Kidney epithelial cell (primary cell): ENCODE measurements at regions not wholly inside any gene's neighbourhood (a gene's known extent, or its start where the extent isn't known, plus 50 kb on each side); places are given as distances from the start of the nearest gene placed in this dataset.
A peak's percentile ranks its signal among the peaks of the same experiment; 100 is the strongest.

Experiments
- DNase-seq: peaks from one replicate; pipeline ENCODE4 v3.0.0-alpha.2; 2010; ENCODE audit warnings: low read depth
- H3K27me3 ChIP-seq: 2 replicates; pipeline ENCODE4 v1.6.0; 2011; ENCODE audit warnings: low read length; ENCODE audit not compliant: control insufficient read depth, insufficient read depth
- H3K36me3 ChIP-seq: 2 replicates; pipeline ENCODE4 v1.5.1; 2011; ENCODE audit warnings: low read length; ENCODE audit not compliant: control insufficient read depth, insufficient read depth
- H3K4me3 ChIP-seq: 2 replicates; pipeline ENCODE4 v1.5.1; 2011; ENCODE audit warnings: low read depth, mild to moderate bottlenecking, control low read depth, low read length
- CTCF ChIP-seq: IDR thresholded peaks from 2 replicates; pipeline ENCODE4 v1.5.1; 2011; ENCODE audit warnings: mild to moderate bottlenecking, moderate library complexity, low read length, control low read depth, inconsistent platforms; ENCODE audit not compliant: insufficient read depth, poor library complexity, severe bottlenecking

GRCh38 chr7:142379201-142379885 is 121.5 kb upstream of the PRSS58 start:
- DNase-seq, result no peak
- no peak for TF ChIP-seq CTCF
- no peaks in the 10 kb centered on the region for H3K27me3 ChIP-seq
- no peak overlapping the region for H3K4me3 ChIP-seq
- no peaks in the 10 kb centered on the region for H3K36me3 ChIP-seq

- TF ChIP-seq CTCF, result no peak
- DNase-seq, result no peak
- Histone ChIP-seq H3K4me3 (no peak overlapping the region), H3K27me3 (no peaks in the 10 kb centered on the region), H3K36me3 (no peaks in the 10 kb centered on the region)
These were observed 119.7 kb upstream of the PRSS58 start for GRCh38 chr7:142377567-142377966.

- Histone ChIP-seq H3K4me3 (no peak overlapping the region), H3K27me3 (no peaks in the 10 kb centered on the region), H3K36me3 (no peaks in the 10 kb centered on the region)
- DNase-seq, result no peak
- no peak for TF ChIP-seq CTCF
These were observed 118.6 kb upstream of the PRSS58 start for GRCh38 chr7:142376356-142376997.

- no peaks in the 10 kb centered on the region for H3K27me3 ChIP-seq
- no peak overlapping the region for H3K4me3 ChIP-seq
- H3K36me3 ChIP-seq, result no peaks in the 10 kb centered on the region
- peak; percentile 60 for TF ChIP-seq CTCF
- peak; percentile 18 for DNase-seq
These were observed 118.0 kb upstream of the PRSS58 start for GRCh38 chr7:142375710-142376313.

- TF ChIP-seq CTCF, result no peak
- no peak for DNase-seq
- Histone ChIP-seq H3K27me3 (no peaks in the 10 kb centered on the region), H3K36me3 (no peaks in the 10 kb centered on the region), H3K4me3 (no peak overlapping the region)
These were observed 114.9 kb upstream of the PRSS58 start for GRCh38 chr7:142372727-142373126.
